ENCODE measurements at regions not wholly inside any gene's neighbourhood (a gene's known extent, or its start where the extent isn't known, plus 50 kb on each side); places are given as distances from the start of the nearest gene placed in this dataset.

DNA sequence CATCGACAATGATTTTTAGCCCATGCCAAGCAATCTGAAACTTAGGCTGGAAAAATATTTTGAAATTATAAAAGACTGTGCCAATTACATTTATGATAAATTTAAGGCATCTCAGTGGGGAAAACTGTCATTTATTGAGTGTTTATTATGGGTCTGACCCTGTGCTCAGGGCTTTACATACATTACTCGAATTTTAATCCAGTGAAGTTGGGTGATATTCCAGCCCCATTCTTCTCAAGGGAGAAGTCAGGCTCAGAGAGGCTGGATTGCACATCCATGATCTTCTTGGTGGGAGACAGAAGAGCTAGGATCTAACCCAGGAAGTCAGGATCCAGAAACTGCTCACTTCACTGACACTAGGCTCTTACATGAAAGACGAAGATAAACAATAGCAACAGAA is 260.8 kb downstream of the QDPR start:
- TF ChIP-seq, protein P1, sequence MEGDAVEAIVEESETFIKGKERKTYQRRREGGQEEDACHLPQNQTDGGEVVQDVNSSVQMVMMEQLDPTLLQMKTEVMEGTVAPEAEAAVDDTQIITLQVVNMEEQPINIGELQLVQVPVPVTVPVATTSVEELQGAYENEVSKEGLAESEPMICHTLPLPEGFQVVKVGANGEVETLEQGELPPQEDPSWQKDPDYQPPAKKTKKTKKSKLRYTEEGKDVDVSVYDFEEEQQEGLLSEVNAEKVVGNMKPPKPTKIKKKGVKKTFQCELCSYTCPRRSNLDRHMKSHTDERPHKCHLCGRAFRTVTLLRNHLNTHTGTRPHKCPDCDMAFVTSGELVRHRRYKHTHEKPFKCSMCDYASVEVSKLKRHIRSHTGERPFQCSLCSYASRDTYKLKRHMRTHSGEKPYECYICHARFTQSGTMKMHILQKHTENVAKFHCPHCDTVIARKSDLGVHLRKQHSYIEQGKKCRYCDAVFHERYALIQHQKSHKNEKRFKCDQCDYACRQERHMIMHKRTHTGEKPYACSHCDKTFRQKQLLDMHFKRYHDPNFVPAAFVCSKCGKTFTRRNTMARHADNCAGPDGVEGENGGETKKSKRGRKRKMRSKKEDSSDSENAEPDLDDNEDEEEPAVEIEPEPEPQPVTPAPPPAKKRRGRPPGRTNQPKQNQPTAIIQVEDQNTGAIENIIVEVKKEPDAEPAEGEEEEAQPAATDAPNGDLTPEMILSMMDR (IDR thresholded peaks at IDR 0.05) = no peak
- TF ChIP-seq POLR2A (IDR thresholded peaks at IDR 0.05) = no peak
